Ascending aorta (tissue), 2 donors: ENCODE measurements at regions not wholly inside any gene's neighbourhood (a gene's known extent, or its start where the extent isn't known, plus 50 kb on each side); places are given as distances from the start of the nearest gene placed in this dataset.
"Not testable (repeated sequence)": the region's sequence is repeated elsewhere in the genome, so short reads cannot be mapped to it uniquely, and the experiment has no call there.

Experiments
- DNase-seq, 2 donors: peaks; one replicate each; pipeline ENCODE4 v3.0.0-alpha.2; 2019; ENCODE audit warnings: low spot score in 2 of 2
- H3K27ac ChIP-seq, 2 donors: fragments of 200-600 bp; sonication (generic); one replicate each; pipeline ENCODE4 v1.5.1; 2016 to 2017; ENCODE audit warnings: mild to moderate bottlenecking in 1 of 2
- H3K27me3 ChIP-seq: fragments of 200-600 bp; sonication (generic); one replicate; pipeline ENCODE4 v1.5.1; 2017
- H3K36me3 ChIP-seq, 2 donors: fragments of 200-600 bp; sonication (generic); one replicate each; pipeline ENCODE4 v1.5.1; 2016
- H3K4me1 ChIP-seq, 2 donors: fragments of 200-600 bp; sonication (generic); one replicate each; pipeline ENCODE4 v1.5.1; 2016 to 2017; ENCODE audit warnings: mild to moderate bottlenecking in 1 of 2
- H3K4me3 ChIP-seq, 2 donors: fragments of 200-600 bp; sonication (generic); one replicate each; pipeline ENCODE4 v1.5.1; 2016 to 2017; ENCODE audit warnings: mild to moderate bottlenecking in 1 of 2
- H3K9me3 ChIP-seq, 2 donors: fragments of 200-600 bp; sonication (generic); one replicate each; pipeline ENCODE4 v1.5.1; 2016
- intact Hi-C: fragments of 100-400 bp; cut with DNase I; formaldehyde crosslinking; loops from one replicate; pipeline ENCODE4 v1.15.1; 2023
- TF ChIP-seq, protein P1 (sequence below), 3 experiments: fragments of 200-600 bp in 2 of 3; fragments of 450-650 bp in 1 of 3; sonication (generic) in 2 of 3; IDR thresholded peaks; one replicate each; pipeline ENCODE4 v1.5.1; 2016 to 2019; ENCODE audit warnings: antibody characterized with exemption in 3 of 3, mild to moderate bottlenecking in 1 of 3, moderate library complexity in 1 of 3

DNA sequence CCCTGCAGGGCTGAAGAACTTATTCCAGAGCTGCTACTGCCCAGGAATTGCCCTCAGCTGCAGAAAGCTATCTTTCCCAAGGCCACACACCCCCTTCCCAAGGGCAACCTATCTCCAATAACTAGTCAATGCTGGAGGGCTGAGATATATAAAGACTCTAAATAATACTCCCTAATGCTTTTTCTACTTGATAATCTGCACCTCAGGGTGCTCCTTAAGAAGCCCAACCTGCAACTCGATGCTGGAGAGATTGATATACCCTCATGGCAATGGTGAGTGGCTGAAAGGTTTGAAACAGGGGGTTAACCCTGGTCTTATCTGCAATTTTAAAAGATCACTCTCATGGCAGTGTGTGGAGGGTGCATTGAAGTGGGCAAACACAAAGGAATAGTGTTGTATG is 142.7 kb upstream of the APC start:
- Histone ChIP-seq H3K27ac (no peak overlapping the region), H3K4me3 (no peak overlapping the region), H3K27me3 (no peaks in the 10 kb centered on the region), H3K36me3 (no peaks in the 10 kb centered on the region), H3K4me1 (no peaks in the 10 kb centered on the region), H3K9me3 (no peaks in the 10 kb centered on the region)
- no peak for DNase-seq
- intact Hi-C loops: no loop called here
- TF ChIP-seq, protein P1, sequence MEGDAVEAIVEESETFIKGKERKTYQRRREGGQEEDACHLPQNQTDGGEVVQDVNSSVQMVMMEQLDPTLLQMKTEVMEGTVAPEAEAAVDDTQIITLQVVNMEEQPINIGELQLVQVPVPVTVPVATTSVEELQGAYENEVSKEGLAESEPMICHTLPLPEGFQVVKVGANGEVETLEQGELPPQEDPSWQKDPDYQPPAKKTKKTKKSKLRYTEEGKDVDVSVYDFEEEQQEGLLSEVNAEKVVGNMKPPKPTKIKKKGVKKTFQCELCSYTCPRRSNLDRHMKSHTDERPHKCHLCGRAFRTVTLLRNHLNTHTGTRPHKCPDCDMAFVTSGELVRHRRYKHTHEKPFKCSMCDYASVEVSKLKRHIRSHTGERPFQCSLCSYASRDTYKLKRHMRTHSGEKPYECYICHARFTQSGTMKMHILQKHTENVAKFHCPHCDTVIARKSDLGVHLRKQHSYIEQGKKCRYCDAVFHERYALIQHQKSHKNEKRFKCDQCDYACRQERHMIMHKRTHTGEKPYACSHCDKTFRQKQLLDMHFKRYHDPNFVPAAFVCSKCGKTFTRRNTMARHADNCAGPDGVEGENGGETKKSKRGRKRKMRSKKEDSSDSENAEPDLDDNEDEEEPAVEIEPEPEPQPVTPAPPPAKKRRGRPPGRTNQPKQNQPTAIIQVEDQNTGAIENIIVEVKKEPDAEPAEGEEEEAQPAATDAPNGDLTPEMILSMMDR (IDR thresholded peaks at IDR 0.05): no peak

DNA sequence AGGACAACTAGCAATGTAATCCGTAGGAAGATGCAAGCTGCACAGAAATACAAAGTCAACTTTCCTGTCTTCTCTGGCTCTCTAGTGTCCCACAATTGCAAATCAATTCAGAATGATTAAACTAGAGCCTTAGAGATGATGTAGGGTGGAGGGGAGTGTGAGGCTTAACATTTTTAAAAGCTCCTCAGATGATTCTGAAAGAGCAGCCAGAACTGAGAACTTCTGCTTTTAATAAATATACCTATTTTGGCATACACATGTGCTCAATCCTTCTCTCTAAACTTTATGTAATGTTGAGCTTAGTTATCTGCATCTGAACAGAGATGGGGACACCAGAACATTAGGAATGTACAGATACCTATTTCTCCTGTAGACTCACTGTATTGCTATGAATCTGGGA is 139.9 kb upstream of the APC start:
- no peaks in the 10 kb centered on the region for H3K4me1 ChIP-seq
- TF ChIP-seq, protein P1 (IDR thresholded peaks at IDR 0.05): no peak
- H3K9me3 ChIP-seq: no peaks in the 10 kb centered on the region
- H3K4me3 ChIP-seq: no peak overlapping the region
- H3K27ac ChIP-seq: no peak overlapping the region
- no peaks in the 10 kb centered on the region for H3K36me3 ChIP-seq
- intact Hi-C loops: no loop called here
- H3K27me3 ChIP-seq: no peaks in the 10 kb centered on the region
- no peak for DNase-seq

DNA sequence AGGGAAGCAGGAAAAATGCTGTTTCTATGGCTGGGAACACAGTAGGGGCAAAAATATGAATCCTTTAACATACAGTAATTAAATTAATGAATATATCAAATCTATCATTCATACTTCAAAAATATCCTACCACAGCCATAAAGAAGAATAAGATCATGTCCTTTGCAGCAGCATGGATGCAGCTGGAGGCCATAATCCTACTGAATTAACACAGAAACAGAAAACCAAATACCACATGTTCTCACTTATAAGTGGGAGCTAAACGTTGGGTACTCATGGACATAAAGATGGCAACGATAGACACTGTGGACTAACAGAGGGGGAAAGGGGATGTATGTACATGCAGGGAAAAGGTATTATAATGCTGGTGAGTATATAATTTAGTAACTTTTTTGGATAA is 137.2 kb upstream of the APC start:
- intact Hi-C loops, H3K4me3 ChIP-seq, H3K9me3 ChIP-seq, H3K27ac ChIP-seq, H3K27me3 ChIP-seq, H3K36me3 ChIP-seq, H3K4me1 ChIP-seq, DNase-seq: not testable (repeated sequence)

DNA sequence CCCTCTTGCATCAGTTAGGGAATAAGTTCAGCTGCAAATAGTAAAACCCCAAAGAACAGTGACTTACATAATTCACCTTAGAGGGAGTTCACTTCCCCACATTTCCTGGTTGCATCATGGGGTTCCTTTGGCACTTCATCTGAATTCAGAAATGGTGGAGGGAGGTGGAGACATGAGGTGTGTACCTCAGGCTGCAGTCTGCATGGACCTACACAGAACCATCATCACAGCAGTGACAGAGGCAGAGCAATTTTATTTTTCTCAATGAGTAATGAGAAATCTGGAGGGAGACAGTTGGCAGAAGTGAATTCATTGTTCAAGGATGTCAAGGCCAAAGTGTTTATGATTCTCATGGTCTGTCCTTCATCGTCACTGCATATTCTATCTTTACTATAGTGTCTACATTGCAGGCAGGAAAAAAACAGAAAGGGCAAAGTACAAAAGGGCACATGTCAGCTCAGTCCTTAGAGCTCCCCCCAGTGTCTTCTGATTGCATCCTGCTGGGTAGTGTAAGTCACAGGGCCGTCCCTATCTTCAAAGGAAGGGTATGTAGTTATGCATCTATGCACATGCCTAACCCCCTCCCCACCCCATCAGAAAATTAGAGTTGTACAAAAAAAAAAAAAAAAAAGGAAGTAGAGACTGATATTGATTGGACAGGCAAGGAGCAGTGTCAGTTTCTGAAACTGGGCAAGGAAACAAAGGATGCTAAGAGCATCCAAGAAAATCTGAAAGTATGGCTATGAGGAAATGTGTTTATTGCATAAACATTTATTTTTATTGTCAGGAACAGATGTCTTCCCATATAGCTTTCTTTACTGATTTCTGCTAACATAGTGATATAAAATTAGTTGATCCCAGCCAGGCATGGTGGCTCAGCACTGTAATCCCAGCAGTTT is 132.7 kb upstream of the APC start:
- H3K36me3 ChIP-seq: no peaks in the 10 kb centered on the region
- intact Hi-C loops: no loop called here

DNA sequence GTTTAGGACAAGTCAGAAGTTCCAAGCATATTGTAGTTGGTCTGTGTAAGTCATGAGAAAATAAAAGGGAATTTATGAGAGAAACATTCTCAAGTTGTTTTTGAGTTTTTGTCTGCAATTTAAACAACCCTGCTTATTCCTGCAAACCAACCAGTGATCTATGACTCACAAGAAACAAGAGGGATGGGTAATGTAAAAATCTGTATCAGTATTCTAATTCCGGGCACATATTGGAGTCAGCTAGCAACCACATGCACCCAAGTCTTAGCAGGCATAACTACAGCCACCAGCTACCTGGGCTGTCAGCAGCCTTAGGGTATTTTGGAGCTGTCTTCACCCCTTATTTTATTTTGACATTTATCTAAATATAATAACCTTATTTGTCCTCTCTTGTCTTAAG is 128.7 kb upstream of the APC start:
- H3K27ac ChIP-seq: no peak overlapping the region
- no peaks in the 10 kb centered on the region for H3K36me3 ChIP-seq
- no peaks in the 10 kb centered on the region for H3K4me1 ChIP-seq
- intact Hi-C loops: no loop called here
- TF ChIP-seq, protein P1 (IDR thresholded peaks at IDR 0.05): no peak
- DNase-seq: no peak
- H3K4me3 ChIP-seq: no peak overlapping the region
- no peaks in the 10 kb centered on the region for H3K9me3 ChIP-seq
- H3K27me3 ChIP-seq: no peaks in the 10 kb centered on the region

More for the DNA sequence above, 132.7 kb upstream of the APC start:
- H3K27ac ChIP-seq: no peak overlapping the region
- no peak for DNase-seq
- no peaks in the 10 kb centered on the region for H3K9me3 ChIP-seq
- TF ChIP-seq, protein P1 (IDR thresholded peaks at IDR 0.05): no peak
- no peaks in the 10 kb centered on the region for H3K4me1 ChIP-seq
- H3K27me3 ChIP-seq: no peaks in the 10 kb centered on the region
- no peak overlapping the region for H3K4me3 ChIP-seq

DNA sequence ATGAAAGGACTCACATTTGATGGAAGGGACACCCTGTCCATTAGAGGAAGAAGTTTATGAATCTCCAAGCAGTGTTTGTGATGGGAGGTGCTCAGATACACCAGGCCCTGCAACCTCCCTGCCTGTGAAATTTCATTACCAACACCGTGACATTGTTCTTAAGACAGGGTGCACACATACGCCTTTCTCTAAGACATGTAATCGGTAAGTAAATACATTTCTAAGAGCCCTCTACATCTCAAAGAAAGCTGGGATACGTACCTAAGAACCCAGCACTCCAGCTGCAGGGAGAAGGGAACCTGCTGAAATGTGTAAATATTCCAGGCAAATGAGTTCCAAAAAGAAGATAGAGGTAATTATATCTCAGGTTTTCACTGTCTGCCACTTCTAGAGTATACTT is 125.0 kb upstream of the APC start:
- Histone ChIP-seq H3K4me3 (no peak overlapping the region), H3K27ac (no peak overlapping the region), H3K36me3 (no peaks in the 10 kb centered on the region), H3K4me1 (no peaks in the 10 kb centered on the region), H3K9me3 (no peaks in the 10 kb centered on the region), H3K27me3 (no peaks in the 10 kb centered on the region)
- no peak for DNase-seq
- intact Hi-C loops: no loop called here
- TF ChIP-seq, protein P1 (IDR thresholded peaks at IDR 0.05): no peak
